K562 (cell line): ENCODE measurements at regions not wholly inside any gene's neighbourhood (a gene's known extent, or its start where the extent isn't known, plus 50 kb on each side); places are given as distances from the start of the nearest gene placed in this dataset.

Experiments used
- ATAC-seq: fragments of 200-7000 bp; cut with Tn5 transposase; 3 replicates; pipeline ENCODE4 v1.9.1; 2020; ENCODE audit warnings: moderate library complexity
- BruUV-seq: library from RNA; stranded (reverse); fragments of 400-500 nt; replicated peaks from 2 replicates; lab custom pipeline; 2021; lab: Mats Ljungman, UMichigan
- CTCF ChIA-PET: fragments of 300-600 bp; formaldehyde crosslinking; extraction: SDS; loops from one replicate; lab custom pipeline; 2021; ENCODE audit warnings: low intra/inter-chr PET ratio; lab: Yijun Ruan, JAX
- POLR2A ChIA-PET: fragments of 300-600, 350-650 bp; sonication (Branson Sonifier 250); formaldehyde crosslinking; extraction: SDS; loops from one replicate; lab custom pipeline; 2021; ENCODE audit warnings: antibody characterized with exemption, inconsistent platforms; lab: Yijun Ruan, JAX
- DNase-seq, 4 experiments: peaks; one replicate each; pipeline versions ENCODE4 v3.0.0 to v3.0.0-alpha.2; 2011 to 2018; ENCODE audit warnings: low spot score in 3 of 4, mixed read lengths in 3 of 4; ENCODE audit errors: extremely low read depth in 1 of 4
- FAIRE-seq: peaks from 2 replicates; lab custom pipeline; 2011; peaks lifted over from hg19 to GRCh38; lab: Jason Lieb, UNC
- H2AFZ ChIP-seq: 2 replicates; pipeline ENCODE4 v1.6.0; 2011; ENCODE audit warnings: low read depth, low read length, control low read depth, inconsistent platforms
- H3K27ac ChIP-seq: fragments of 200-600 bp; 3 replicates; pipeline ENCODE4 v1.8.0; 2011; ENCODE audit warnings: low read depth, mild to moderate bottlenecking, control low read depth, inconsistent platforms, low read length, moderate library complexity, mixed read lengths; ENCODE audit errors: extremely low read depth
- H3K27me3 ChIP-seq, 2 experiments: fragments of 300-600 bp in 1 of 2; 2 replicates in 1 of 2; 3 replicates in 1 of 2; pipeline versions ENCODE4 v1.6.0 to v1.8.0; 2011; ENCODE audit warnings: inconsistent platforms in 2 of 2, low read length in 2 of 2, mild to moderate bottlenecking in 1 of 2, mixed read lengths in 1 of 2, moderate library complexity in 1 of 2; ENCODE audit not compliant: control insufficient read depth in 2 of 2, insufficient read depth in 2 of 2
- H3K36me3 ChIP-seq: fragments of 300-600 bp; 3 replicates; pipeline ENCODE4 v1.8.0; 2011; ENCODE audit warnings: mild to moderate bottlenecking, low read length, inconsistent platforms; ENCODE audit not compliant: control insufficient read depth, insufficient read depth
- H3K4me1 ChIP-seq, 2 experiments: fragments of 200-600 bp in 1 of 2; replicated peaks in 1 of 2; 2 replicates in 1 of 2; 3 replicates in 1 of 2; pipeline versions ENCODE4 v1.5.1 to v1.8.0; 2011; ENCODE audit warnings: inconsistent platforms in 2 of 2, low read length in 2 of 2, mild to moderate bottlenecking in 1 of 2, mixed read lengths in 1 of 2, moderate library complexity in 1 of 2; ENCODE audit not compliant: control insufficient read depth in 2 of 2, insufficient read depth in 2 of 2
- H3K4me2 ChIP-seq: 2 replicates; pipeline ENCODE4 v1.6.1; 2011; ENCODE audit warnings: low read length, control low read depth, inconsistent platforms, mixed read lengths; ENCODE audit not compliant: insufficient read depth
- H3K4me3 ChIP-seq: fragments of 200-600 bp; sonication (generic), shearing (Covaris generic); 2 replicates; pipeline ENCODE4 v1.5.1; 2016; ENCODE audit warnings: control low read depth, inconsistent platforms
- H3K79me2 ChIP-seq: fragments of 200-600 bp; 3 replicates; pipeline ENCODE4 v1.8.0; 2011; ENCODE audit warnings: low read length, inconsistent platforms; ENCODE audit not compliant: control insufficient read depth, insufficient read depth
- H3K9ac ChIP-seq, 2 experiments: 2 replicates each; pipeline versions ENCODE4 v1.6.0 to v1.6.1; 2011; ENCODE audit warnings: low read depth in 2 of 2, low read length in 2 of 2, control low read depth in 1 of 2, inconsistent platforms in 1 of 2, mild to moderate bottlenecking in 1 of 2, mixed read lengths in 1 of 2; ENCODE audit not compliant: insufficient read depth in 1 of 2
- H3K9me1 ChIP-seq: one replicate; pipeline ENCODE4 v1.6.0; 2011; ENCODE audit warnings: inconsistent platforms, mild to moderate bottlenecking, low read length, moderate library complexity; ENCODE audit not compliant: control insufficient read depth, insufficient read depth
- H3K9me3 ChIP-seq: replicated peaks from 2 replicates; pipeline ENCODE4 v1.5.1; 2011; ENCODE audit warnings: low read depth, low read length, inconsistent platforms; ENCODE audit not compliant: control insufficient read depth, insufficient read depth
- H4K20me1 ChIP-seq: replicated peaks from 2 replicates; pipeline ENCODE4 v1.6.1; 2011; ENCODE audit warnings: low read length, inconsistent platforms, mixed read lengths; ENCODE audit not compliant: control insufficient read depth, insufficient read depth
- ATF1 ChIP-seq, 2 experiments: fragments of 450-650 bp in 1 of 2; IDR thresholded peaks; 2 replicates each; pipeline ENCODE4 v1.6.1; 2016; ENCODE audit warnings: missing compliant biosample characterization in 1 of 2, missing genetic modification characterization in 1 of 2
- EP300 ChIP-seq: IDR thresholded peaks from 2 replicates; pipeline ENCODE4 v1.6.1; 2012; ENCODE audit warnings: low read length, improper control_type of control experiment
- GABPA ChIP-seq: fragments of 200-800 bp; sonication (Bioruptor generic); conservative IDR thresholded peaks from 2 replicates; pipeline ENCODE4 v1.6.1; 2016; ENCODE audit warnings: low read depth, missing genetic modification characterization, missing compliant biosample characterization
- HNRNPL ChIP-seq: fragments of 200-400 bp; formaldehyde crosslinking; IDR thresholded peaks from 2 replicates; pipeline ENCODE4 v1.6.1; 2017; ENCODE audit warnings: low read depth, mild to moderate bottlenecking, low read length
- SMARCA4 ChIP-seq: fragments of 450-650 bp; IDR thresholded peaks from 2 replicates; pipeline ENCODE4 v1.6.1; 2016
- TCF3 ChIP-seq: sonication (generic); formaldehyde crosslinking; IDR thresholded peaks from 2 replicates; pipeline ENCODE4 v1.4.0; 2020; ENCODE audit warnings: mild to moderate bottlenecking, missing genetic modification reagents
- ZBTB33 ChIP-seq: sonication (generic); formaldehyde crosslinking; IDR thresholded peaks from 2 replicates; pipeline ENCODE4 v1.8.1; 2023; ENCODE audit warnings: mild to moderate bottlenecking, missing genetic modification reagents
- ZBTB9 ChIP-seq: fragments of 450-650 bp; formaldehyde crosslinking; IDR thresholded peaks from 2 replicates; pipeline ENCODE4 v1.4.0; 2020; ENCODE audit warnings: mild to moderate bottlenecking, moderate library complexity
- ZNF445 ChIP-seq: fragments of 250-450 bp; sonication (Bioruptor Pico); IDR thresholded peaks from 2 replicates; pipeline ENCODE4 v1.4.0; 2020; ENCODE audit warnings: low read depth, mild to moderate bottlenecking, moderate library complexity
- ZNF584 ChIP-seq: fragments of 200-800 bp; sonication (Bioruptor generic); IDR thresholded peaks from 2 replicates; pipeline ENCODE4 v1.6.1; 2016; ENCODE audit warnings: low read depth, mild to moderate bottlenecking, missing genetic modification characterization, missing compliant biosample characterization
- WGBS: fragments of 100-300 bp; shearing (Covaris generic); methylation state at CpG from one replicate; pipeline ENCODE4 v1.1.6; 2016; ENCODE audit warnings: low coverage, mixed read lengths; ENCODE audit not compliant: insufficient coverage; ENCODE audit errors: missing lambda C conversion rate; 5-methylcytosine and 5-hydroxymethylcytosine counted together
- in situ Hi-C: fragments of 300-500 bp; cut with MboI; formaldehyde crosslinking; loops from 4 replicates; pipeline ENCODE4 v1.15.0; 2018; ENCODE audit warnings: inconsistent platforms, mixed read lengths
- intact Hi-C: fragments of 100-400 bp; cut with micrococcal nuclease; formaldehyde crosslinking; loops from 2 replicates; pipeline ENCODE4 v1.14.2; 2022
- TF ChIP-seq, protein P1 (sequence below): sonication (generic); formaldehyde crosslinking; IDR thresholded peaks from 2 replicates; pipeline ENCODE4 v1.8.0; 2022; ENCODE audit warnings: mild to moderate bottlenecking, missing genetic modification reagents

- TF ChIP-seq ZBTB9 (CRISPR knock-in tag), result no peak
- TF ChIP-seq SMARCA4, result no peak
- TF ChIP-seq TCF3 (CRISPR knock-in tag), result no peak
- TF ChIP-seq ATF1 (CRISPR knock-in tag; IDR thresholded peaks at IDR 0.05), result no peak
- TF ChIP-seq ATF1 (tag; IDR thresholded peaks at IDR 0.05), result no peak
Observed at GRCh38 chr1:169003864-169004516, 102.5 kb upstream of the ATP1B1 start (continued).

GRCh38 chr1:169005776-169006175 lies 100.7 kb upstream of the ATP1B1 start:
- no peaks in the 10 kb centered on the region for H3K9me3 ChIP-seq
- H3K27ac ChIP-seq, result no peak overlapping the region
- intact Hi-C loops, result no loop called here
- H3K4me3 ChIP-seq, result no peak overlapping the region
- ChIA-PET CTCF (no interaction called here), POLR2A (no interaction called here)
- H3K9ac ChIP-seq, result no peak overlapping the region
- no peaks in the 10 kb centered on the region for H3K4me1 ChIP-seq
- no peaks in the 10 kb centered on the region for H3K79me2 ChIP-seq
- no peak for ATAC-seq
- H3K4me2 ChIP-seq, result no peak overlapping the region
- FAIRE-seq, result no peak
- in situ Hi-C loops, result no loop called here
- WGBS, result 0% methylated on average over 4 of the region's 4 CpGs
- DNase-seq, result no peak
- H2AFZ ChIP-seq, result no peak overlapping the region
- H3K27me3 ChIP-seq, result peaks cover 4 to 5% of the 10 kb centered on the region in 2 experiments; a peak in 2 of 5 replicates
- no peaks in the 10 kb centered on the region for H3K9me1 ChIP-seq
- no TSS peak for BruUV-seq
- no peaks in the 10 kb centered on the region for H4K20me1 ChIP-seq
- H3K36me3 ChIP-seq, result no peaks in the 10 kb centered on the region
- no peak for TF ChIP-seq EP300
- no peak for TF ChIP-seq GABPA (tag)
- no peak for TF ChIP-seq ZBTB33
- no peak for TF ChIP-seq ZNF584 (CRISPR knock-in tag)
- TF ChIP-seq HNRNPL, result no peak
- no peak for TF ChIP-seq ZNF445
- TF ChIP-seq, protein P1, sequence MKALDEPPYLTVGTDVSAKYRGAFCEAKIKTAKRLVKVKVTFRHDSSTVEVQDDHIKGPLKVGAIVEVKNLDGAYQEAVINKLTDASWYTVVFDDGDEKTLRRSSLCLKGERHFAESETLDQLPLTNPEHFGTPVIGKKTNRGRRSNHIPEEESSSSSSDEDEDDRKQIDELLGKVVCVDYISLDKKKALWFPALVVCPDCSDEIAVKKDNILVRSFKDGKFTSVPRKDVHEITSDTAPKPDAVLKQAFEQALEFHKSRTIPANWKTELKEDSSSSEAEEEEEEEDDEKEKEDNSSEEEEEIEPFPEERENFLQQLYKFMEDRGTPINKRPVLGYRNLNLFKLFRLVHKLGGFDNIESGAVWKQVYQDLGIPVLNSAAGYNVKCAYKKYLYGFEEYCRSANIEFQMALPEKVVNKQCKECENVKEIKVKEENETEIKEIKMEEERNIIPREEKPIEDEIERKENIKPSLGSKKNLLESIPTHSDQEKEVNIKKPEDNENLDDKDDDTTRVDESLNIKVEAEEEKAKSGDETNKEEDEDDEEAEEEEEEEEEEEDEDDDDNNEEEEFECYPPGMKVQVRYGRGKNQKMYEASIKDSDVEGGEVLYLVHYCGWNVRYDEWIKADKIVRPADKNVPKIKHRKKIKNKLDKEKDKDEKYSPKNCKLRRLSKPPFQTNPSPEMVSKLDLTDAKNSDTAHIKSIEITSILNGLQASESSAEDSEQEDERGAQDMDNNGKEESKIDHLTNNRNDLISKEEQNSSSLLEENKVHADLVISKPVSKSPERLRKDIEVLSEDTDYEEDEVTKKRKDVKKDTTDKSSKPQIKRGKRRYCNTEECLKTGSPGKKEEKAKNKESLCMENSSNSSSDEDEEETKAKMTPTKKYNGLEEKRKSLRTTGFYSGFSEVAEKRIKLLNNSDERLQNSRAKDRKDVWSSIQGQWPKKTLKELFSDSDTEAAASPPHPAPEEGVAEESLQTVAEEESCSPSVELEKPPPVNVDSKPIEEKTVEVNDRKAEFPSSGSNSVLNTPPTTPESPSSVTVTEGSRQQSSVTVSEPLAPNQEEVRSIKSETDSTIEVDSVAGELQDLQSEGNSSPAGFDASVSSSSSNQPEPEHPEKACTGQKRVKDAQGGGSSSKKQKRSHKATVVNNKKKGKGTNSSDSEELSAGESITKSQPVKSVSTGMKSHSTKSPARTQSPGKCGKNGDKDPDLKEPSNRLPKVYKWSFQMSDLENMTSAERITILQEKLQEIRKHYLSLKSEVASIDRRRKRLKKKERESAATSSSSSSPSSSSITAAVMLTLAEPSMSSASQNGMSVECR (CRISPR knock-in tag), result no peak
